Upper lobe of left lung (tissue), 4 donors: ENCODE measurements at regions not wholly inside any gene's neighbourhood (a gene's known extent, or its start where the extent isn't known, plus 50 kb on each side); places are given as distances from the start of the nearest gene placed in this dataset.

Experiments
- CTCF ChIP-seq, 6 experiments: fragments of 450-650 bp in 4 of 6; fragments of 200-600 bp in 2 of 6; sonication (generic) in 2 of 6; IDR thresholded peaks; one replicate each; pipeline ENCODE4 v1.5.1; 2016 to 2019; ENCODE audit warnings: antibody characterized with exemption in 6 of 6
- POLR2AphosphoS5 ChIP-seq, 2 donors: sonication (generic); formaldehyde crosslinking; IDR thresholded peaks; one replicate each; pipeline ENCODE4 v1.5.1; 2017; ENCODE audit warnings: antibody characterized with exemption in 2 of 2

- TF ChIP-seq CTCF (IDR thresholded peaks at IDR 0.05) (no peak), POLR2AphosphoS5 (IDR thresholded peaks at IDR 0.05) (no peak)
Observed at GRCh38 chr10:14415676-14416307, 85.1 kb upstream of the FRMD4A start.
